H1 (cell line): ENCODE measurements at regions not wholly inside any gene's neighbourhood (a gene's known extent, or its start where the extent isn't known, plus 50 kb on each side); places are given as distances from the start of the nearest gene placed in this dataset.

ENCODE experiments used
- CTCF ChIA-PET: fragments of 300-600 bp; sonication (Branson Sonifier 250); formaldehyde crosslinking; loops from one replicate; lab custom pipeline; 2021; ENCODE audit not compliant: partially characterized antibody; lab: Charles Lee
- POLR2A ChIA-PET: fragments of 300-600 bp; sonication (Branson Sonifier 250); formaldehyde crosslinking; loops from one replicate; lab custom pipeline; 2021; ENCODE audit warnings: inconsistent platforms; ENCODE audit not compliant: partially characterized antibody; lab: Charles Lee
- DNase-seq, 2 experiments: peaks; one replicate each; pipeline versions ENCODE4 v3.0.0 to v3.0.0-alpha.2; 2010 to 2022; ENCODE audit warnings: low spot score in 2 of 2, low read depth in 1 of 2, mixed read lengths in 1 of 2
- FAIRE-seq: peaks from 2 replicates; lab custom pipeline; 2011; peaks lifted over from hg19 to GRCh38; lab: Jason Lieb, UNC
- H2AFZ ChIP-seq: 2 replicates; pipeline ENCODE4 v1.8.1; 2012; ENCODE audit warnings: low read length, inconsistent platforms
- H2AK5ac ChIP-seq: 2 replicates; pipeline ENCODE4 v1.6.1; 2013; ENCODE audit warnings: low read depth, low read length
- H2BK120ac ChIP-seq: replicated peaks from 2 replicates; pipeline ENCODE3; 2013; ENCODE audit warnings: low read depth, low read length, inconsistent platforms
- H2BK12ac ChIP-seq: 2 replicates; pipeline ENCODE4 v1.6.1; 2013; ENCODE audit warnings: low read depth, low read length
- H2BK15ac ChIP-seq: 2 replicates; pipeline ENCODE4 v1.6.1; 2013; ENCODE audit warnings: low read length
- H2BK20ac ChIP-seq: 2 replicates; pipeline ENCODE4 v1.6.1; 2013; ENCODE audit warnings: low read length
- H2BK5ac ChIP-seq: 2 replicates; pipeline ENCODE4 v1.6.1; 2013; ENCODE audit warnings: low read depth, low read length
- H3K14ac ChIP-seq: 2 replicates; pipeline ENCODE4 v1.6.1; 2013; ENCODE audit warnings: inconsistent platforms; ENCODE audit not compliant: insufficient read length
- H3K18ac ChIP-seq: 2 replicates; pipeline ENCODE4 v1.6.1; 2013; ENCODE audit warnings: low read length; ENCODE audit errors: extremely low read depth
- H3K23ac ChIP-seq: 2 replicates; pipeline ENCODE4 v1.6.1; 2013; ENCODE audit warnings: inconsistent platforms; ENCODE audit not compliant: insufficient read length
- H3K23me2 ChIP-seq: 2 replicates; pipeline ENCODE4 v1.6.1; 2013; ENCODE audit warnings: low read depth, low read length
- H3K27ac ChIP-seq: 2 replicates; pipeline ENCODE4 v1.6.1; 2011; ENCODE audit warnings: low read depth, low read length, inconsistent platforms
- H3K27me3 ChIP-seq, 4 experiments: replicated peaks in 1 of 4; 1 replicate in 1 of 4; 2 replicates in 3 of 4; pipeline versions ENCODE4 v1.6.1 to v1.8.1; 2011 to 2013; ENCODE audit warnings: low read length in 3 of 4, mild to moderate bottlenecking in 3 of 4, inconsistent platforms in 2 of 4, mixed read lengths in 2 of 4, moderate library complexity in 1 of 4; ENCODE audit not compliant: control insufficient read depth in 3 of 4, insufficient read depth in 3 of 4; ENCODE audit errors: extremely low read depth in 1 of 4
- H3K36me3 ChIP-seq, 4 experiments: 2 replicates each; pipeline versions ENCODE4 v1.6.1 to v1.8.1; 2011 to 2013; ENCODE audit warnings: mild to moderate bottlenecking in 4 of 4, low read length in 3 of 4, moderate library complexity in 2 of 4, control low read depth in 1 of 4, inconsistent platforms in 1 of 4; ENCODE audit not compliant: insufficient read depth in 4 of 4, control insufficient read depth in 2 of 4
- H3K4ac ChIP-seq: replicated peaks from 2 replicates; pipeline ENCODE3; 2013; ENCODE audit warnings: low read length, low read depth, mixed read lengths, inconsistent platforms; ENCODE audit not compliant: insufficient read length
- H3K4me1 ChIP-seq, 4 experiments: replicated peaks in 1 of 4; 1 replicate in 1 of 4; 2 replicates in 3 of 4; pipeline versions ENCODE4 v1.6.1 to v1.8.1; 2011 to 2013; ENCODE audit warnings: low read length in 3 of 4, inconsistent platforms in 2 of 4, mixed read lengths in 1 of 4; ENCODE audit not compliant: insufficient read depth in 4 of 4, control insufficient read depth in 3 of 4
- H3K4me2 ChIP-seq, 2 experiments: 2 replicates each; pipeline versions ENCODE4 v1.6.1 to v1.8.1; 2011 to 2013; ENCODE audit warnings: low read depth in 2 of 2, low read length in 2 of 2, control low read depth in 1 of 2, inconsistent platforms in 1 of 2, mild to moderate bottlenecking in 1 of 2; ENCODE audit not compliant: insufficient read depth in 1 of 2
- H3K4me3 ChIP-seq, 4 experiments: fragments of 200-600, 300-600 bp in 1 of 4; sonication (generic), shearing (Covaris generic), sonication (Bioruptor Twin) in 1 of 4; 2 replicates each; pipeline versions ENCODE4 v1.5.1 to v1.8.1; 2011 to 2016; ENCODE audit warnings: low read length in 4 of 4, low read depth in 3 of 4, control low read depth in 2 of 4, inconsistent platforms in 2 of 4, mild to moderate bottlenecking in 2 of 4, mixed read lengths in 1 of 4, moderate library complexity in 1 of 4; ENCODE audit not compliant: insufficient read depth in 2 of 4; ENCODE audit errors: extremely low read depth in 1 of 4
- H3K56ac ChIP-seq: replicated peaks from 2 replicates; pipeline ENCODE3; 2013; ENCODE audit warnings: low read depth, mild to moderate bottlenecking, mixed read lengths, low read length, inconsistent platforms; ENCODE audit not compliant: insufficient read length
- H3K79me1 ChIP-seq: 2 replicates; pipeline ENCODE4 v1.6.1; 2013; ENCODE audit warnings: low read depth, low read length, control low read depth
- H3K79me2 ChIP-seq, 2 experiments: 2 replicates each; pipeline versions ENCODE4 v1.6.1 to v1.8.1; 2012 to 2013; ENCODE audit warnings: low read length in 2 of 2, mild to moderate bottlenecking in 2 of 2, inconsistent platforms in 1 of 2; ENCODE audit not compliant: insufficient read depth in 2 of 2, control insufficient read depth in 1 of 2
- H3K9ac ChIP-seq, 4 experiments: replicated peaks in 1 of 4; 1 replicate in 1 of 4; 2 replicates in 3 of 4; pipeline versions ENCODE4 v1.6.1 to v1.8.1; 2011 to 2013; ENCODE audit warnings: low read depth in 3 of 4, low read length in 3 of 4, control low read depth in 2 of 4, mild to moderate bottlenecking in 2 of 4, moderate library complexity in 2 of 4, inconsistent platforms in 1 of 4; ENCODE audit errors: extremely low read depth in 1 of 4
- H3K9me3 ChIP-seq, 2 experiments: 2 replicates each; pipeline versions ENCODE4 v1.6.1 to v1.8.1; 2012 to 2013; ENCODE audit warnings: mild to moderate bottlenecking in 2 of 2, moderate library complexity in 2 of 2, control low read depth in 1 of 2, inconsistent platforms in 1 of 2, low read depth in 1 of 2, low read length in 1 of 2, mixed read lengths in 1 of 2; ENCODE audit not compliant: insufficient read depth in 2 of 2
- H4K20me1 ChIP-seq, 2 experiments: replicated peaks in 1 of 2; 2 replicates each; pipeline versions ENCODE3 to v1.8.1; 2011 to 2013; ENCODE audit warnings: inconsistent platforms in 2 of 2, low read length in 2 of 2, mild to moderate bottlenecking in 1 of 2; ENCODE audit not compliant: insufficient read depth in 2 of 2, control insufficient read depth in 1 of 2
- H4K5ac ChIP-seq: 2 replicates; pipeline ENCODE4 v1.6.1; 2013; ENCODE audit warnings: low read length, low read depth, mixed read lengths, inconsistent platforms; ENCODE audit not compliant: insufficient read length
- H4K8ac ChIP-seq: 2 replicates; pipeline ENCODE4 v1.8.0; 2013; ENCODE audit warnings: mild to moderate bottlenecking, moderate library complexity, low read length, inconsistent platforms; ENCODE audit not compliant: insufficient read depth; ENCODE audit errors: extremely low read depth
- H4K91ac ChIP-seq: replicated peaks from 2 replicates; pipeline ENCODE3; 2013; ENCODE audit warnings: low read length, mixed read lengths, inconsistent platforms; ENCODE audit not compliant: insufficient read length
- HDAC2 ChIP-seq, 2 experiments: fragments of 300-600 bp in 1 of 2; sonication (generic) in 1 of 2; IDR thresholded peaks; 2 replicates each; pipeline ENCODE4 v1.6.1; 2011 to 2012; ENCODE audit warnings: low read depth in 2 of 2, low read length in 2 of 2, mild to moderate bottlenecking in 2 of 2, moderate library complexity in 2 of 2, borderline replicate concordance in 1 of 2, inconsistent platforms in 1 of 2
- NRF1 ChIP-seq: IDR thresholded peaks from 2 replicates; pipeline ENCODE4 v1.6.1; 2011; ENCODE audit warnings: mild to moderate bottlenecking, low read depth, low read length, improper control_type of control experiment
- RFX5 ChIP-seq: IDR thresholded peaks from 2 replicates; pipeline ENCODE4 v1.6.1; 2011; ENCODE audit warnings: low read depth, low read length, improper control_type of control experiment, borderline replicate concordance
- RNF2 ChIP-seq: fragments of 200-900, 300-1000 bp; sonication (generic); IDR thresholded peaks from 2 replicates; pipeline ENCODE4 v1.7.1; 2016; ENCODE audit warnings: borderline replicate concordance, low read depth, mild to moderate bottlenecking, antibody characterized with exemption, low read length; ENCODE audit not compliant: poor library complexity, severe bottlenecking; ENCODE audit errors: missing control alignments
- SP2 ChIP-seq: IDR thresholded peaks from 2 replicates; pipeline ENCODE4 v1.6.1; 2012; ENCODE audit warnings: mild to moderate bottlenecking, low read length, inconsistent platforms
- SRF ChIP-seq: IDR thresholded peaks from 2 replicates; pipeline ENCODE4 v1.6.1; 2011; ENCODE audit warnings: mild to moderate bottlenecking, low read depth, low read length, moderate library complexity
- SUZ12 ChIP-seq: fragments of 200-600 bp; sonication (generic); IDR thresholded peaks from 2 replicates; pipeline ENCODE4 v1.6.1; 2012; ENCODE audit warnings: mild to moderate bottlenecking, inconsistent platforms, low read length, moderate library complexity, mixed read lengths
- ZNF274 ChIP-seq: IDR thresholded peaks from 2 replicates; pipeline ENCODE4 v1.7.0; 2012; ENCODE audit warnings: low read length, borderline replicate concordance; ENCODE audit errors: extremely low read depth
- WGBS, 2 experiments: shearing (Covaris generic) in 1 of 2; methylation state at CpG; one replicate each; pipeline versions ENCODE4 v1.1.6 to v1.1.7; 2013 to 2015; ENCODE audit warnings: low lambda C conversion rate in 2 of 2, mixed read lengths in 2 of 2, inconsistent platforms in 1 of 2, low coverage in 1 of 2, missing lambda C conversion rate in 1 of 2; ENCODE audit not compliant: insufficient replicate concordance in 2 of 2, insufficient coverage in 1 of 2, insufficient read length in 1 of 2; ENCODE audit errors: extremely low coverage in 1 of 2, missing lambda C conversion rate in 1 of 2; 5-methylcytosine and 5-hydroxymethylcytosine counted together

DNA sequence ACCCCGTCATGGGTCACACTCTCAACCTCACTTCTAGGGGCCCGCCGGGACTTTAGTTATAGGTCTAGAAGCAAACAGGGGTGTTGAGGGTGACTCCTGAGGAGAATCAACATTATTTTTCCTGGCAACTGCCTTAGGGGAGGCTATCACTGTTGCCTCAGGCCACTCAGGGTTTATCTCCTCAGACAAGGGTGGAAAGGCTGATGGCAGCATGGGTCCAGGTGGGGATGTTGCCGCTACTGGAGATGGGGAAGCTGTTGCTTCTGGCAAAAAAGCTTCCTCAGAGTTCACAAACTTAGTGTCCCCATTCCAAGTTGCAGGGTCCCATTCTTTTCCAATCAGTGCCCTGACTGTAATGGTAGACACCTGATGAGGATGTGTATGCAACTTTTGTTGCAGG is 467.4 kb upstream of the RGS6 start:
- H4K5ac ChIP-seq = no peak overlapping the region
- WGBS, 2 experiments = 98% methylated on average over 4 of the region's 4 CpGs; no CpG with 5 or more reads in 1 of the 2 experiments
- DNase-seq (no peak), FAIRE-seq (no peak)
- H4K20me1 ChIP-seq = peaks cover 0 to 2% of the 10 kb centered on the region in 2 experiments
- H3K27me3 ChIP-seq = no peaks in the 10 kb centered on the region
- no peak overlapping the region for H2BK120ac ChIP-seq
- no peak overlapping the region for H2BK20ac ChIP-seq
- no peak overlapping the region for H3K4me3 ChIP-seq
- ChIA-PET CTCF (interaction anchor here (1.2 to 1.6 kb wide), 2 partner anchors 9 to 88 kb away, joined by 3 to 5 read pairs; no protein-coding TSS in a partner anchor), POLR2A (interaction anchor here (1.7 kb wide), 1 partner anchor 16 kb away, joined by 6 read pairs; no protein-coding TSS in a partner anchor)
- no peak overlapping the region for H2BK15ac ChIP-seq
- H3K79me2 ChIP-seq = peaks cover 0 to 8% of the 10 kb centered on the region in 2 experiments; a peak in 2 of 4 replicates
- no peak overlapping the region for H3K23ac ChIP-seq
- H4K91ac ChIP-seq = no peak overlapping the region
- peaks cover 0 to 6% (median 0%) of the 10 kb centered on the region in 4 experiments; a peak in 4 of 8 replicates for H3K36me3 ChIP-seq
- H3K56ac ChIP-seq = no peak overlapping the region
- H3K18ac ChIP-seq = no peak overlapping the region
- no peak overlapping the region for H3K14ac ChIP-seq
- H3K4me1 ChIP-seq = no peaks in the 10 kb centered on the region
- H2BK5ac ChIP-seq = no peak overlapping the region
- peaks cover 3% of the 10 kb centered on the region; the same call in 1 of the 2 replicates for H3K79me1 ChIP-seq
- no peak overlapping the region for H3K4ac ChIP-seq
- H2BK12ac ChIP-seq = no peak overlapping the region
- H2AFZ ChIP-seq = no peak overlapping the region
- H3K9me3 ChIP-seq = no peaks in the 10 kb centered on the region
- H2AK5ac ChIP-seq = no peak overlapping the region
- H3K9ac ChIP-seq = no peak overlapping the region
- H3K23me2 ChIP-seq = no peaks in the 10 kb centered on the region; the same call in 1 of the 2 replicates
- H4K8ac ChIP-seq = no peak overlapping the region
- no peak overlapping the region for H3K4me2 ChIP-seq
- no peak overlapping the region for H3K27ac ChIP-seq
- no peak for TF ChIP-seq SUZ12
- no peak for TF ChIP-seq RFX5
- TF ChIP-seq NRF1 = no peak
- no peak for TF ChIP-seq RNF2
- TF ChIP-seq HDAC2 (IDR thresholded peaks at IDR 0.05; ENCODE audit: borderline replicate concordance in 1 of 2, low read depth in 2 of 2, low read length in 2 of 2) = no peak
- TF ChIP-seq SP2 = no peak
- no peak for TF ChIP-seq SRF
- TF ChIP-seq ZNF274 = no peak
